ENCODE measurements at regions not wholly inside any gene's neighbourhood (a gene's known extent, or its start where the extent isn't known, plus 50 kb on each side); places are given as distances from the start of the nearest gene placed in this dataset.

DNA sequence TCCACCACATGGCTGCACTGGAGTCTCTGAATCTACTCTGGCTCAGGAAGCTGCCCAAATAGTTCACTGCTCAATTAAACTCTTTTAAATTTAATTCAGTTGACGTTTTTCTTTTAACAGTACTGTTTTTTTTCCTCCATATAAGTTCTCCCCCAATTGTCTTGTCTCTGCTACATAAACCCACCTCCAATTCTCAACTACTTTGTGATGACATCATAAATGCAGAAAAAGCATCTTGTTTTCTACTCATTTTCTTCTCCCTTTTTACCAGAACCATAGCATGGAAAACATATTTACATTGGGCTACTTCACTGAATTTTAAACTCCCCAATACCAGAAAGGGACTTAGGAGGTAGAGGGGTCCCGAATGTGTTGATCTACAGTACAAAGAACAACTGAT is 270.4 kb downstream of the GPD2 start:
- TF ChIP-seq CTCF (IDR thresholded peaks at IDR 0.05) (no peak), EZH2 (IDR thresholded peaks at IDR 0.05; ENCODE audit: borderline replicate concordance, insufficient read depth, low read depth, low read length, poor library complexity, severe bottlenecking) (no peak)

Measured in B cell (primary cell).